GM21786 (cell line): ENCODE measurements at regions not wholly inside any gene's neighbourhood (a gene's known extent, or its start where the extent isn't known, plus 50 kb on each side); places are given as distances from the start of the nearest gene placed in this dataset.
"Not testable (repeated sequence)": the region's sequence is repeated elsewhere in the genome, so short reads cannot be mapped to it uniquely, and the experiment has no call there.

ENCODE experiments used
- ATAC-seq: cut with Tn5 transposase; IDR thresholded peaks from one replicate; pipeline ENCODE4 v1.9.1; 2021; ENCODE audit not compliant: unreplicated experiment

- no peak for ATAC-seq
These were observed 147.4 kb downstream of the SEC14L1 start for GRCh38 chr17:77288115-77288619.

GRCh38 chr17:77290759-77291558, 150.2 kb downstream of the SEC14L1 start:
- not testable (repeated sequence) for ATAC-seq

GRCh38 chr17:77291591-77292386, 151.0 kb downstream of the SEC14L1 start:
- no peak for ATAC-seq

DNA sequence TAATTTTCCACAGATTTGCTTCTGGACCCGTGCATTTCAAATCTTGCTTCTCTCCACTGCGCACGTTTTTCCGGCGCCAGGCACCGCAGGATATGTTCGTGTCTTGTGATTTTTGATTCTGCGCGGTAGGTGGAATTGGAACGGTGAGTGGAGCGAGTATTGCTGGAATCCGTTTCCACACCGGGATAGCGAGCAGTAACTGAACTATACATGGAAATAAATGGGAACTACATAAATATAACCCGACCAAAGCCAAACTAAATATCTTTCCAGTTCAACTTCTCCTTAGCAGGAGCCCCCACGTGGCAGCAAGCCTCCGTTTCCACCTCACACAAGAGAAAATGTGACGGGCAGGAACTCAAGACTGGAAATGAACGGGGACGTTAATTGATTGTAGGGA, 154.0 kb downstream of the SEC14L1 start:
- no peak for ATAC-seq

GRCh38 chr17:77295241-77295853, 154.6 kb downstream of the SEC14L1 start:
- ATAC-seq, result no peak

- no peak for ATAC-seq
These were observed 156.1 kb downstream of the SEC14L1 start for GRCh38 chr17:77296769-77297409.

DNA sequence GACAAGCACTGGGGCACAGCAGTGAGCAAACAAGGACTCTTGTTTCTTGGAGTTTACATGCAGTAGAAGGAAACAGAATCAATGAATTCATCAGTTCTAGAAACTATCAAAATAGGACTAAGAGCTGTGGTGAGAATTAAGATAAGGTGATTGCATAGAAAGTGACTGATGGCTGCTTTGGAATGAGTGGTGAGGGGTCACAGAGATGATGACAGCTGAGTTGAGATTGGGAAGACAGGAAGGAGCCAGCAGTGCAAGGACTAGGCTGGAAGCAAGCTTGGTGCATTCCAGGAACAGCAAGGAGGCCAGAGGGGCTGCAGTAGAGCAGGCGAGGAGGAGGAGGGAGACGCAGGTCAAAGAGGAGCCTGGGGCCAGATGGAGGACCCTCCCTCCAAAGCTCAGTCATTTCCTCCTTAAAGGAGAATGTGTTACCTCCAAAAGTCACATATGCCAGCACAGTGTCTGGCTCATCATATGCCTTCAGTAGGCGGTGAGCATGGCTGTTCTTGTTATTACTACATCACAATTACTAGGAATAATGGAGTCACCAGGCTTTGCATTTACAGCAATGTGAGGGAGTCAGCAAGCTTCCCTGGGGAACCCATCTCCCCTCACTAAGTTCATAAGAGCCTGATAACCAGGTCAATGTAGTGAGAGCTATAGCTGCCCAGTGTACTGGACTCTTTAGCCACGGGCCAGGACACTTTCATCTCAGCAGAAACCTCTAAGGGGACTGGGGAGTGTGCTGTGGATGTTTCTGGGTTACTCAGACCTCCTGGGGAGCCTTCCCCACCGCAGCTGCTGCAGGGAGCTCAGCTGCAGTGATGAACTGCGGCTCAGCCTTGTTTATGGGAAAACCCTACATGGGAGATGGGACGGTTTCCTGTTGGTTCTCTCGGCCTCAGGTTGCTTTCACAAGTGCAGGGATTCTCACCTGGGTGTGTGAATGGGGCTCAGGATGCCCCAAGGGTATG, 157.2 kb downstream of the SEC14L1 start:
- no peak for ATAC-seq

- no peak for ATAC-seq
These were observed 158.0 kb downstream of the SEC14L1 start for GRCh38 chr17:77298811-77299210.

GRCh38 chr17:77299256-77300015, 158.7 kb downstream of the SEC14L1 start:
- ATAC-seq, result no peak

- no peak for ATAC-seq
These were observed 159.4 kb downstream of the SEC14L1 start for GRCh38 chr17:77300016-77300686.

GRCh38 chr17:77301694-77302266, 161.0 kb downstream of the SEC14L1 start:
- no peak for ATAC-seq

- no peak for ATAC-seq
These were observed 161.9 kb downstream of the SEC14L1 start for GRCh38 chr17:77302682-77303081.

DNA sequence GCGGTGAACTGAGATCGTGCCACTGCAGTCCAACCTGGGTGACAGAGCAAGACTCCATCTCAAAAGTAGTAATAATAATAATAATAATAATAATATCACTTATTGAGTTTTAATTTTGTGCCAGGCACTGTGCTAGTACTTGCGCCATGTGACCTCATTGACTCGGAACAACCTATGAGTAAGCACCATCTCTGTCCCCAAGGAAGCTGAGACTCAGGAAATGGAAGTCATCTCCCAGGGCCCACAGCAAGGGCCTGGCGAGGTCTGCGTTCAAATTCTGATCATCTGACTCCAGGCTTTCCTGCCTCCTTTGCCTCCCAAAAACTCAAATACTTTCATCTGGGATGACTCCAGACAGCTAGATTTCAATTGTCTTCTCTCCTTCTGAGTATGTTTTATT, 162.9 kb downstream of the SEC14L1 start:
- ATAC-seq, result no peak

GRCh38 chr17:77304051-77304745, 163.4 kb downstream of the SEC14L1 start:
- no peak for ATAC-seq

GRCh38 chr17:77304746-77305473, 164.1 kb downstream of the SEC14L1 start:
- no peak for ATAC-seq

DNA sequence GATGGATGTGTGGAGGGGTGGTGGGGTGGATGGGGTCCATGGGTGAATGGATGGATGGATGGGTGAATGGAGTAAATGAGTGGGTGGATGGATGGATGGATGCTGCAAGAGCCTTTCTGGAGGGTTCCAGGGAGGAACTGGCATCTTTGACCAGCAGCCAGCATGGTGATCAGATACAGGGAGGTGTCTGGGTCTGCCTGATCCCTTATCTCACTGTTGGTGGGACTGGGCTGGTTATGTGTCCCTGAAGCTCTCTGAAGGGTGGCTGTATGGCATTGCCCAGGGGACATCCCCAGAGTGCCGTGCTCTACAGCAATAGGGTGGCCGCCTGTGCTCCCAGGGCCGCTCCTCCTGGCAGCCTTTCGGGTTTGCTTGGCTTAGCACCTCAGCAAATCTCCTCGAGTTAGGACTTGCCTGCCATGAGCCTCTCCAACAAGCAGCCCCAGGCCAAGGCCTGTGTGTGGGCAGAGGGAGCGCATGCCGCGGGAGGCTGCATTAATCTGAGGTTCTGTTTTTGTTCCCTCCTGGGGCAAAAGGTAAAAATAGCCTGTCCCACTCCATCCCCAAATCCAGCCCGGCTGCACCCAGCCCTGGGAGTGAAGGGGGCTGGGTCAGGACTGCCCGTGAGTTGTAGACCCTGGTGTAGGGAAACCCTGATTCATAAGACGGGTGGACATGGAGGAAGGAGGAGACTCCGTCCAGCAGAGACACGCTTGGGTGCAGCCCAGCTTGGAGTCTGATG, 165.4 kb downstream of the SEC14L1 start:
- ATAC-seq, result no peak
